ENCODE measurements at regions not wholly inside any gene's neighbourhood (a gene's known extent, or its start where the extent isn't known, plus 50 kb on each side); places are given as distances from the start of the nearest gene placed in this dataset.

- H3K4me2 ChIP-seq (ENCODE audit: low read length), result no peak overlapping the region
- H3K27me3 ChIP-seq (ENCODE audit: insufficient read depth, low read length), result no peaks in the 10 kb centered on the region
- no peak overlapping the region for H2AFZ ChIP-seq (ENCODE audit: low read length)
- no peak overlapping the region for H3K4me3 ChIP-seq (ENCODE audit: low read depth, low read length, poor library complexity, severe bottlenecking)
- H3K4me1 ChIP-seq (ENCODE audit: insufficient read depth, low read length, severe bottlenecking), result no peaks in the 10 kb centered on the region
- H3K27ac ChIP-seq (ENCODE audit: low read depth, low read length, poor library complexity, severe bottlenecking), result no peak overlapping the region
- no peaks in the 10 kb centered on the region for H3K9me2 ChIP-seq (ENCODE audit: low read depth, low read length)
- H3K79me2 ChIP-seq (ENCODE audit: insufficient read depth, low read length), result no peaks in the 10 kb centered on the region
- no peaks in the 10 kb centered on the region for H3K36me3 ChIP-seq (ENCODE audit: insufficient read depth, low read length)
- H4K20me1 ChIP-seq (ENCODE audit: insufficient read depth, low read length), result no peaks in the 10 kb centered on the region
- TF ChIP-seq CTCF (IDR thresholded peaks at IDR 0.05; ENCODE audit: low read length) (no peak), EZH2 (IDR thresholded peaks at IDR 0.05; ENCODE audit: borderline replicate concordance, low read length) (no peak)
- no peak overlapping the region for H3K9ac ChIP-seq (ENCODE audit: low read length)
- H3K9me3 ChIP-seq (ENCODE audit: low read length), result no peaks in the 10 kb centered on the region
- no peaks in the 10 kb centered on the region for H3F3A ChIP-seq (ENCODE audit: insufficient read depth, low read length)
Observed at GRCh38 chr17:33463887-33464286, 170.8 kb upstream of the ASIC2 start.

GRCh38 chr17:33464669-33465280, 171.7 kb upstream of the ASIC2 start:
- no peaks in the 10 kb centered on the region for H3K36me3 ChIP-seq (ENCODE audit: insufficient read depth, low read length)
- no peaks in the 10 kb centered on the region for H3F3A ChIP-seq (ENCODE audit: insufficient read depth, low read length)
- H3K9me2 ChIP-seq (ENCODE audit: low read depth, low read length), result no peaks in the 10 kb centered on the region
- no peaks in the 10 kb centered on the region for H4K20me1 ChIP-seq (ENCODE audit: insufficient read depth, low read length)
- H3K27ac ChIP-seq (ENCODE audit: low read depth, low read length, poor library complexity, severe bottlenecking), result no peak overlapping the region
- H3K4me1 ChIP-seq (ENCODE audit: insufficient read depth, low read length, severe bottlenecking), result no peaks in the 10 kb centered on the region
- H3K9me3 ChIP-seq (ENCODE audit: low read length), result no peaks in the 10 kb centered on the region
- no peak overlapping the region for H2AFZ ChIP-seq (ENCODE audit: low read length)
- H3K9ac ChIP-seq (ENCODE audit: low read length), result no peak overlapping the region
- H3K79me2 ChIP-seq (ENCODE audit: insufficient read depth, low read length), result no peaks in the 10 kb centered on the region
- H3K4me2 ChIP-seq (ENCODE audit: low read length), result no peak overlapping the region
- TF ChIP-seq CTCF (IDR thresholded peaks at IDR 0.05; ENCODE audit: low read length) (no peak), EZH2 (IDR thresholded peaks at IDR 0.05; ENCODE audit: borderline replicate concordance, low read length) (no peak)
- H3K4me3 ChIP-seq (ENCODE audit: low read depth, low read length, poor library complexity, severe bottlenecking), result no peak overlapping the region
- H3K27me3 ChIP-seq (ENCODE audit: insufficient read depth, low read length), result no peaks in the 10 kb centered on the region

- TF ChIP-seq EZH2 (IDR thresholded peaks at IDR 0.05; ENCODE audit: borderline replicate concordance, low read length) (no peak), CTCF (IDR thresholded peaks at IDR 0.05; ENCODE audit: low read length) (no peak)
- no peaks in the 10 kb centered on the region for H3K79me2 ChIP-seq (ENCODE audit: insufficient read depth, low read length)
- H3K9me3 ChIP-seq (ENCODE audit: low read length), result no peaks in the 10 kb centered on the region
- H3K4me3 ChIP-seq (ENCODE audit: low read depth, low read length, poor library complexity, severe bottlenecking), result no peak overlapping the region
- H3K9me2 ChIP-seq (ENCODE audit: low read depth, low read length), result no peaks in the 10 kb centered on the region
- H2AFZ ChIP-seq (ENCODE audit: low read length), result no peak overlapping the region
- H3K27ac ChIP-seq (ENCODE audit: low read depth, low read length, poor library complexity, severe bottlenecking), result no peak overlapping the region
- H3K36me3 ChIP-seq (ENCODE audit: insufficient read depth, low read length), result no peaks in the 10 kb centered on the region
- H3K27me3 ChIP-seq (ENCODE audit: insufficient read depth, low read length), result no peaks in the 10 kb centered on the region
- H3K9ac ChIP-seq (ENCODE audit: low read length), result no peak overlapping the region
- no peaks in the 10 kb centered on the region for H4K20me1 ChIP-seq (ENCODE audit: insufficient read depth, low read length)
- H3K4me2 ChIP-seq (ENCODE audit: low read length), result no peak overlapping the region
- H3F3A ChIP-seq (ENCODE audit: insufficient read depth, low read length), result no peaks in the 10 kb centered on the region
- H3K4me1 ChIP-seq (ENCODE audit: insufficient read depth, low read length, severe bottlenecking), result no peaks in the 10 kb centered on the region
Observed at GRCh38 chr17:33469421-33469820, 176.3 kb upstream of the ASIC2 start.
